Panc1 (cell line): ENCODE measurements at regions not wholly inside any gene's neighbourhood (a gene's known extent, or its start where the extent isn't known, plus 50 kb on each side); places are given as distances from the start of the nearest gene placed in this dataset.

Experiments
- ATAC-seq: fragments of 200-7000 bp; cut with Tn5 transposase; 2 replicates; pipeline ENCODE4 v1.9.1; 2020; ENCODE audit warnings: mild to moderate bottlenecking, moderate library complexity
- BruUV-seq: library from RNA; stranded (reverse); fragments of 400-500 nt; replicated peaks from 2 replicates; lab custom pipeline; 2021; lab: Mats Ljungman, UMichigan
- CTCF ChIA-PET: fragments of 300-600 bp; sonication (Branson Sonifier 250); formaldehyde crosslinking; loops from one replicate; lab custom pipeline; 2022; ENCODE audit warnings: antibody characterized with exemption; lab: Charles Lee
- POLR2A ChIA-PET: fragments of 300-600 bp; sonication (Branson Sonifier 250); formaldehyde crosslinking; loops from one replicate; lab custom pipeline; 2022; ENCODE audit warnings: antibody characterized with exemption; lab: Charles Lee
- DNase-seq: peaks from one replicate; pipeline ENCODE4 v3.0.0-alpha.2; 2010; ENCODE audit warnings: low read depth, low spot score
- H3K27ac ChIP-seq: 2 replicates; pipeline ENCODE4 v1.5.1; 2011; ENCODE audit warnings: mild to moderate bottlenecking, low read length, inconsistent platforms
- H3K27me3 ChIP-seq: fragments of 200-500 bp; sonication (Bioruptor generic); 2 replicates; pipeline ENCODE4 v1.6.0; 2014; ENCODE audit warnings: low read length, inconsistent platforms; ENCODE audit not compliant: control insufficient read depth, insufficient read depth
- H3K36me3 ChIP-seq: fragments of 200-500 bp; sonication (Bioruptor generic); 2 replicates; pipeline ENCODE4 v1.5.1; 2014; ENCODE audit warnings: inconsistent platforms, mild to moderate bottlenecking, low read length, moderate library complexity; ENCODE audit not compliant: control insufficient read depth, insufficient read depth
- H3K4me1 ChIP-seq: 2 replicates; pipeline ENCODE4 v1.5.1; 2011; ENCODE audit warnings: inconsistent platforms, mild to moderate bottlenecking, low read length, moderate library complexity; ENCODE audit not compliant: control insufficient read depth, insufficient read depth
- H3K4me3 ChIP-seq, 2 experiments: 2 replicates each; pipeline ENCODE4 v1.5.1; 2011 to 2012; ENCODE audit warnings: low read depth in 2 of 2, low read length in 2 of 2, mild to moderate bottlenecking in 2 of 2, inconsistent platforms in 1 of 2, moderate library complexity in 1 of 2
- H3K9me3 ChIP-seq: fragments of 200-500 bp; sonication (Bioruptor generic); 2 replicates; pipeline ENCODE4 v1.5.1; 2014; ENCODE audit warnings: low read depth, mild to moderate bottlenecking, inconsistent platforms, low read length, moderate library complexity; ENCODE audit not compliant: control insufficient read depth, insufficient read depth
- POLR2AphosphoS5 ChIP-seq: IDR thresholded peaks from 2 replicates; pipeline ENCODE4 v1.6.1; 2012; ENCODE audit warnings: mild to moderate bottlenecking, low read depth, low read length, moderate library complexity
- REST ChIP-seq, 2 experiments: IDR thresholded peaks; 2 replicates each; pipeline ENCODE4 v1.6.1; 2011 to 2012; ENCODE audit warnings: low read depth in 2 of 2, control low read depth in 1 of 2, low read length in 1 of 2, mild to moderate bottlenecking in 1 of 2, moderate library complexity in 1 of 2; ENCODE audit not compliant: insufficient read depth in 1 of 2
- SIN3A ChIP-seq: IDR thresholded peaks from 2 replicates; pipeline ENCODE4 v1.6.1; 2012; ENCODE audit warnings: low read depth, mild to moderate bottlenecking, low read length, moderate library complexity, borderline replicate concordance; ENCODE audit not compliant: insufficient read depth
- TCF7L2 ChIP-seq: IDR thresholded peaks from 2 replicates; pipeline ENCODE4 v1.6.1; 2011; ENCODE audit warnings: mild to moderate bottlenecking, low read depth, low read length, inconsistent platforms
- in situ Hi-C: cut with HindIII; loops from 2 replicates; pipeline ENCODE4 v1.10.0; 2016; ENCODE audit warnings: low sequenced_read_pairs, low pct_unique_long_range_greater_than_20kb
- intact Hi-C: fragments of 100-400 bp; cut with micrococcal nuclease; formaldehyde crosslinking; loops from one replicate; pipeline ENCODE4 v1.10.0; 2022; ENCODE audit not compliant: unreplicated experiment
- TF ChIP-seq, protein P1 (sequence below): fragments of 450-650 bp; IDR thresholded peaks from 2 replicates; pipeline ENCODE4 v1.5.1; 2017; ENCODE audit warnings: mild to moderate bottlenecking

- CTCF ChIA-PET: no interaction called here
- intact Hi-C loops: no loop called here
Observed at GRCh38 chr13:109695402-109696190, 90.8 kb downstream of the IRS2 start.

DNA sequence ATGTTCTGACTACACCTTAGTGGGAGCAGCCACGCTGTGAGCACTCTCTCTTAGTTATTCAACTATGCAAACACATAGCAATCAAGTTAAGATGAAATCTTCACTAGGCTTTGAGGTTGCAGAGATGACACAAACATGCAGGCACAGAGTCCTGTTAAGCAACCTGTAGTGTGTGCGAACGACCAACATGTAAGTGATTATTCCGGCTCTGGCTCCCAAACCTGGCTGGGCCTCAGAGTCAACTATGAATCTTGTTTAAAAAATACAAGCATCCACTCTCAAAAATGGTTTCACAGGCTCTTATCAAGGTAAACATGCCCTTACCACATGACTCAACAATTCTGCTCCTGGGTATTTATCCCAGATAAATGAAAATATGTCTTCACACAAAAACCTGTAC, 91.4 kb downstream of the IRS2 start:
- no TSS peak for BruUV-seq
- POLR2A ChIA-PET: no interaction called here
- CTCF ChIA-PET: no interaction called here
- no peaks in the 10 kb centered on the region for H3K4me1 ChIP-seq
- H3K27me3 ChIP-seq: no peaks in the 10 kb centered on the region
- no peaks in the 10 kb centered on the region for H3K9me3 ChIP-seq
- H3K36me3 ChIP-seq: no peaks in the 10 kb centered on the region
- H3K4me3 ChIP-seq: no peak overlapping the region
- ATAC-seq: no peak
- H3K27ac ChIP-seq: no peak overlapping the region
- DNase-seq: no peak
- intact Hi-C loops: no loop called here
- TF ChIP-seq REST (IDR thresholded peaks at IDR 0.05; ENCODE audit: insufficient read depth in 1 of 2, low read depth in 2 of 2, low read length in 1 of 2) (no peak), TCF7L2 (no peak)
- in situ Hi-C loops: no loop called here

More at GRCh38 chr13:109695402-109696190, 90.8 kb downstream of the IRS2 start:
- no peaks in the 10 kb centered on the region for H3K36me3 ChIP-seq
- no peak overlapping the region for H3K4me3 ChIP-seq
- POLR2A ChIA-PET: no interaction called here
- TF ChIP-seq TCF7L2: no peak
- TF ChIP-seq POLR2AphosphoS5: no peak
- no peak for TF ChIP-seq SIN3A
- TF ChIP-seq, protein P1, sequence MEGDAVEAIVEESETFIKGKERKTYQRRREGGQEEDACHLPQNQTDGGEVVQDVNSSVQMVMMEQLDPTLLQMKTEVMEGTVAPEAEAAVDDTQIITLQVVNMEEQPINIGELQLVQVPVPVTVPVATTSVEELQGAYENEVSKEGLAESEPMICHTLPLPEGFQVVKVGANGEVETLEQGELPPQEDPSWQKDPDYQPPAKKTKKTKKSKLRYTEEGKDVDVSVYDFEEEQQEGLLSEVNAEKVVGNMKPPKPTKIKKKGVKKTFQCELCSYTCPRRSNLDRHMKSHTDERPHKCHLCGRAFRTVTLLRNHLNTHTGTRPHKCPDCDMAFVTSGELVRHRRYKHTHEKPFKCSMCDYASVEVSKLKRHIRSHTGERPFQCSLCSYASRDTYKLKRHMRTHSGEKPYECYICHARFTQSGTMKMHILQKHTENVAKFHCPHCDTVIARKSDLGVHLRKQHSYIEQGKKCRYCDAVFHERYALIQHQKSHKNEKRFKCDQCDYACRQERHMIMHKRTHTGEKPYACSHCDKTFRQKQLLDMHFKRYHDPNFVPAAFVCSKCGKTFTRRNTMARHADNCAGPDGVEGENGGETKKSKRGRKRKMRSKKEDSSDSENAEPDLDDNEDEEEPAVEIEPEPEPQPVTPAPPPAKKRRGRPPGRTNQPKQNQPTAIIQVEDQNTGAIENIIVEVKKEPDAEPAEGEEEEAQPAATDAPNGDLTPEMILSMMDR: no peak
- no peak for TF ChIP-seq REST (IDR thresholded peaks at IDR 0.05; ENCODE audit: insufficient read depth in 1 of 2, low read depth in 2 of 2, low read length in 1 of 2)
- no peaks in the 10 kb centered on the region for H3K27me3 ChIP-seq
- BruUV-seq: no TSS peak
- H3K4me1 ChIP-seq: no peaks in the 10 kb centered on the region
- no peak overlapping the region for H3K27ac ChIP-seq
- DNase-seq (no peak), ATAC-seq (no peak)
- in situ Hi-C loops: no loop called here
- no peaks in the 10 kb centered on the region for H3K9me3 ChIP-seq
